Stimulated activated CD4-positive, alpha-beta T cell treated with anti-CD3 and anti-CD28 coated beads, Interleukin-4, amount 100 ng/mL, for 24 hours (primary cell): ENCODE measurements at regions not wholly inside any gene's neighbourhood (a gene's known extent, or its start where the extent isn't known, plus 50 kb on each side); places are given as distances from the start of the nearest gene placed in this dataset.

ENCODE experiments used
- DNase-seq: peaks from one replicate; pipeline ENCODE4 v3.0.0-alpha.2; 2020

DNA sequence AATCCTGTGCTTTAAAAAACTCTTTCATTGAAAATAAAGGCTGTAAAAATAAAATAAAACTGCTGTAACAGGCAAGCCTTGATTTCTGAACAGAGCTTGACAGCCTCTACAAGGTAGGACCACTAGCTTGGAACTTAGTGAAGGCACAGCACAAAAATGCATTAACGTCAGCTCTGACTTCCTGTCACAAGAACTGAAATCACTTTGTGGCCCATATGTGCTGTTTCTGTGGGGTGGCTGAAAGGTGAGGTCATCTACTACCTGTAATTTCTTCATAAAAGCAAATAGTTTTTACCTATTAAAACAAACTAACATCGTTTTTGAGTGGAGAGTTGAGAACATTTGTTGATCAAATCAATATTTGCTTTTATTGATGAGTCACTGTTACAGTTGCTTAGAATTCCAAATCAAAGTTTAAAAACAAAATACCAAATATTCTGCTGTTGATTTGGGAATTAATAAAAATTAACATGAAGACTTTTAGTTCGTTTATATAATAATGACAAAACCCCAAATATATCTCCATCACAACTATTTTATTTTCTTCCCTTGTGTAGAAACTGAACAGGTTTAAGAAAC lies 1034.1 kb downstream of the MCTP2 start:
- DNase-seq = no peak

DNA sequence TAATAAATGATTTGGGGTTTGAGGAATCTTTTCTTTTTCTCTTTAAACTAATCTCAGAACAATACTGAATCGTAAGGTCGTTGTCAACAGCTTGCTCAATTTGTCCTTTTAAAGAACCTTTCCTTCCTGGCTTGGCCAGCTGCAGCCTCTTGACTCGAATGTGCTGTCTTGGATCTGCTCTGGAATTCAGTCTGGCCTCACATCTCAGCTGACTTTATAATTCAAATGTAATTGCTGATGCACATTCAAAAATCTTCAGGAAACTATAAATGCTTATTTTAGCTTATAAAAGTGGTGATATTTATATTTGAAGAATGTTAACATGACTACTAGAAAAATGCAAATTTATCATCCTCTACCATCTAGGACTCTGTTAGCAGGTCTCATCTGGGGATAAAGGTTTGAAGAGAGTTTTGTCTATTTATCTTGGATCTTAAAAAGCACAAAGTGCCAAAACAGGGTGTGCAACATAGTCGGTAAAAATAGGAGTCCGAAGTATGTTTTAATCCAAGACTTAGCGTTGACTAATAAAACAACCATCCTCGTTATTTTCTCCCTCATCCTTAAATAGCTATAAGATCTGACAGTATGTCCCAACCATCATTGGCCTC lies 1035.2 kb downstream of the MCTP2 start:
- DNase-seq = no peak

DNA sequence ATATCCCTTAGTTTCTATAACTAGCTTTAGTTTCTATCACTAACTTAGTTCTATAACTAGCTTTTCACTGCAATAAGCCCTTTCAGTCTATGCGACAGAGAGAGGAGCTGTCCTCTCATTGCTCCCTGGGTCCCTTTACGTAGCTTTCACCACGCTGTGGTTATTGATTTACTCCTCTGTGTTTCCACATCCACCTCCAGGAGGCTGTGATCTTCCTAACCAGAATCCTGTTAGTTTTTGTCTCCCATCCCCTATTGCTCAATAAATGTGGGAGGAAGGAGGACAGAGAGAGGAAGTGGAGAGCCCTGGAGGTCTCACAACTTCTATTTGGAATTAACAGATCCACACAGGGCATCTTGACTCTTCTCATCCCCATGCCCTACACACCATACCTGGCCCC lies 1036.1 kb downstream of the MCTP2 start:
- DNase-seq = no peak

GRCh38 chr15:95269242-95270183 lies 1038.2 kb downstream of the MCTP2 start:
- DNase-seq = no peak

DNA sequence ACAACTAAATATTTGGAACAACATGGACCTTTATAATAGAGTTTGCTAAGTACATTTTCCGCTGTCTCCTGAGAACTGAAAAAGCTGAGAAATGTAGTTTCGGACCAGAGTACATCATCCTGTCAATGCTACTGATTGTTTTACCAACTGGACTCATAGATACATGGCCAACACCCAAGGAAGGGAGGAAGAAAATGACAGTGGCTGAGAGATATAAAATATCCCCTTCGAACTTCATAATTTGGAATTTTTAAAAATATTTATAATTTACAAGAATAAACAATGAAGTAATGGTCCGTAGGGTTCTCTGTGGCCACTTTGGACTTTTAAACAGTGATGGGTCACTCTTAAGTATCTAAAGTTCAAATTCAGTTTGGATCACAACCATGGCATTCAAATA lies 1042.7 kb downstream of the MCTP2 start:
- DNase-seq = no peak

DNA sequence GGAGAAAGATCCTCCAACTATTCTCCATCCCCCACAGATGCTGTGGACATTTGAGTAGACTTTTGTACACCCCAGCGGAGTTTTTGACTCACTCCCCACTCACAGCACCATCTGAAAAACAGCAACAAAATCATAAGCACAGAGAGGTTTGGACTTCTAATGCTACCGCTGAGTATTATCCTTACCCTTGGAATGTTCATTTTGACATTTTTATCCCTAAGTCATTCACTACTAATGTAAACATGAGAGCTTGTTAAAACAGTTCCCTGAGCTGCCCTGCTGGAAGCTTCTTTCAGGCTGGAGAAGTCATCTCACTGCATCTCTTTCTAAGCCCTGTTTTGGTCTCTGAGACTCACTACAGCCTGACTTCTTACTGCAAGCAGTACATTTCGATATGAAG lies 1045.9 kb downstream of the MCTP2 start:
- DNase-seq = no peak

GRCh38 chr15:95278532-95279245 lies 1047.3 kb downstream of the MCTP2 start:
- no peak for DNase-seq

DNA sequence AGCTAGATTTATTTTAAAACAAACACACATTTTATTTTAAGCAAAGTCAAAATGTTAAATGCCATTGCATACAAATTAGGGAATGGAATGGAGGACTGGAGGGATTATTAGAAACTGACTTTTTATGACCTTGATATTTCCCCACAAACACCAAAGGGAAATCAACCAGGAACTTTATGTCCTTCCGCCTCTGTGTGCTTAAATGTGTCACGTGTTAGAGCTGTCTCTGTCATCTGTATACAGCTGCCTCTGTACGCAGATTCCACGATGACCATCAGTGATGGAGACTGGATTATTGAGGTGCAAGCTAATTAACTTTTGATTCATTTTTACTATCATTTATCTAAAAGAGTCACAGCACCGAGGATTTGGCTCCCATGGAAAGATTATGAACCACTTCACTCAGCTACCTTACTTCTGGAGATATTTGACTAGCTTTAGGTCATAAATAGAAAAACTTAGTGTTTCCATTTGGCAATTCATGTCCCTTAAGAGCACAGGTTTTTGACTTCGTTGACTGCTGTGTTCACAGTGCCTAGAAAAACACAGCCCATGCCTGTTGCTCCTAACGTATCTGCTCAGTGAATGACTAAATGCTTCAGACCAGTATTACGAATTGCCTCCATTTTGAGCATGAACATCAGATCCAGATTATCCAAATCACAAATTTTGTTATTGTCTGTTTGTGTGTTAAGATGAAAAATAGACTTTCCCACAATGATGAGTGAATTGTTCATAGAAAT lies 1048.1 kb downstream of the MCTP2 start:
- no peak for DNase-seq

- DNase-seq = no peak
Measured at GRCh38 chr15:95280711-95281110, 1049.3 kb downstream of the MCTP2 start.

DNA sequence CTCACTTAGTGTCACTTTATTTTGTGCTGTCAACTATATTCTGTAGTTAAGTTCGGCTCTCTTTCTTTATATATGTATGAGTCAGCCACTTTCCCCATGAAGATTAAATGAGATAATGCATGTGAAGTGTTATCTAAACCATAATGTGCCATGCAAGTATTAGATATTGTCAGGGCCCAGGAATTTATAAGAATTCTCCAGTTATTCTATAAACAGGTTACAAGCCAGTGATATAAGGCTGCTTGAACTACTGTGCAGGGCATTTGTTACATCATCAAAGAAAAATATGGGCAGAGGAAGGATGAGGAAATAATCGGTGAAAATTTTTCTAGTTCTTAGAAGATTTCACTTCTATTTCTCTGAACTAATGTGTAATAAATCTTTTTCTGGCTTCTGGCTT lies 1049.0 kb upstream of the NR2F2 start:
- DNase-seq = no peak

DNA sequence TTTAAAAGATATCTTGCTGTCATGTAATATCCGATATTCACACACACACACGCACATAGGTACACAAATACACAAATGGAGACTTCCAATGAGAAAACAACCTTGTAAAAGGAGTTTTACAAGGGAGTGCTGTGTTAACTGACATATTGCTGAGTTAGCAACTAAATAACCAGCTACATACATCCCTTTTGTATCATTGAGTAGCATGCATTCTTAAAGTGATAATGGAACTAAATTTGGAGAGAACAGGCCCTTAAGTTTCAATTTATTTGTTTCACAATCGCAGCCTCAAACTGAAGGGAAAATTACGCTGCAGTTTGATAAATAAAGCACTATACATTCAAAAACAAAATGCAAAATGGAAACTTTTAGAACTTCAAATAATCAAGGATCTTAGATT lies 1046.0 kb upstream of the NR2F2 start:
- DNase-seq = no peak

DNA sequence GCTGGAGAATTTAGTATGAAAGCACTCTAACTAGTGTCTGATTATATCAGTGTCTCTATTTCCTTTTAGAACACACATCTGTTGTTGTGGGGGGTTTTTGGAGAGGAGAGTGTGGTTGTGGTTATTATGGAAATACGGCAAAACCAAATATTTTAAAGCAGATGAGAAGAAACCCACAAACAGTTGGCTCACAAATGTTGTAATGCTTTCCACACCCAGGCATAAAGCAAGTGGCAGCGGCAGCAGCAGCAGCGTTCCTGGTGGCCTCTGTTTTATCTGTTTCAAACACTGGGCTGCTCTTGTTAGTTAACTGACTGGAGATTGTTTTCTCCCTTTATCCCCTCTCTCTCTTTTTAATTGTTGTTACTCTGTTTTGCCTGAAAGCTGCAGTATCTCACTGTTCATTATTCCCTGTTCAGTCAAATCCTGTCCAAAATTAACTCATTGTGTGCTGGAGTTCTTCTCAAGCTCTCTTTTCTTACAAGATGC lies 1045.5 kb upstream of the NR2F2 start:
- DNase-seq = no peak

- DNase-seq = no peak
Measured at GRCh38 chr15:95286352-95286880, 1044.1 kb upstream of the NR2F2 start.

GRCh38 chr15:95287720-95288103 lies 1042.8 kb upstream of the NR2F2 start:
- DNase-seq = no peak

DNA sequence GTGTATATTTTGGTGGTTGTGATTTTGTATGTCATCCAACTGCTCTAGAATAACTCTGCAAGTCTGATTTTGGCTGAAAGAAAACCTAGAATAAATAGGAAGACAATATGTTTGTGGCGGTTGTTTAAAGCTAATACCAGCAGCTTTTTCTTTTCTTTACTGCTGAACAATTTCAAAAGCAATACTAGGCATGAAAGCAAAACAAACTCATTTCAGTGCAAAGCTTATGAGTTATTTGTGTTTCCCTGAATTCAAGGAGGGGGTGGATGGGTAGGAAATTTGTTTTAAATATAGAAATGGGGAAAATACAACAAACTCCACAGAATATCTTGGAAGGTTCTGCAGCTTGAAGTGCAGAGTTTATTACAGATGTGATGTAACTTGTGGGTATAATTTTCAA lies 1041.9 kb upstream of the NR2F2 start:
- no peak for DNase-seq

GRCh38 chr15:95290176-95290974 lies 1040.1 kb upstream of the NR2F2 start:
- no peak for DNase-seq

GRCh38 chr15:95291898-95292472 lies 1038.5 kb upstream of the NR2F2 start:
- no peak for DNase-seq

DNA sequence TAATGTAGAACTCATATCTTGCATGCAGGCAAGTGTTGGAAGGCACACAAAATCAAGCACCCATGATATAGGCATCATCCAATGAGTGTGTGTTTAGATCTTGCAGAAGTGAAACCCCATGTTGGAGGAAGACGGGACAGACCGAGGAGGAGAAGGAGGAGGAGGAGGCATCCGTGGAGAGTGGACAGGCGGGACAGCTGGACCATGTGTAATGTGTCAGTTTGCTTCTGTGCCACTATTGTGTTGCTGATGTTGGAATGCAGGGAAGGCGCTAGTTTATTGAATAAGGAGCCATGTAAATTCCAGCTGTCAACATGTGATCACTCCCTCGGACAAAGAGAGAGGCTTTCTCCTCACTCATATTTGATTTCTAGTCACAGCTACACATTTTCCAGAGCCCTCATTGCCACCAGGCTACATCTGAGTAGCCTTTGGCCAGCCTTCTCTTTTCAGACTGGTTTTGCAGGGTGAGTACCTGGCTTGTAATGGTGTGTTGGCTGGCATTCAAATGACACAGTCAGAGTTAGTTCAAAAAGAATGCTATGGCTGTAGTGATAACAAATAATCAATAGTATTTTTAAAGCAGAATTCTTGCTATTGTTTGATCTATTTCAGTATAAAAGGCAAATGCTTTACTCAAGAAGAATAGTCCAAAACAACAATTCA lies 1037.6 kb upstream of the NR2F2 start:
- no peak for DNase-seq

DNA sequence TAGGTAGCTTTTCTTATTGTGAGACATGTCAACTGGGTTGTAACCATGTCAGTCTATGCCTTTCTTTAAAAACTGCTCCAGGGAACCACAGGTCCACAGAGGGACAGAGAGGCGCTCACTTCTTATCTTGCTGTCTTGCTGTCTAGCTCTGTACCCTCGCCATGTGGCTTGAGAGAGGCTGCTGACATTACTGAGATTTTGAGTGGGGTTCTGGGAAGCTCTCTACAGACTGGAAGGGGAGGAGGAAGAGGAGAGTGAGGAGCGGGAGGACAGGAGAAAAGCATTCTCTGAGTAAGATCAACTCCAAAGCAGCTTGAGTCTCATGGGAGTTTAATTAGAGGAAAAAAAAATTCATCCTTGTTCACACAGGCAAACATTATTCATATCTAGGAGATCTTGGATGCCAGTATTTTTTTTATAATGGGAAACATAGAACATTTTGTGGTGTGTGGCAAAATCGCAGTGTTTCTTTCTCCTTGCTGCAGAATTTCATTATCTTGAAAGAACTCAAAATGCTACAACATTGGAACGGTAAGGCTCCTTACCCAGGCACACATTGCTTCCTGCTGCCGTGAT lies 1037.0 kb upstream of the NR2F2 start:
- DNase-seq = no peak

- DNase-seq = no peak
Measured at GRCh38 chr15:95295363-95295762, 1035.1 kb upstream of the NR2F2 start.
